Prostate gland (tissue), 2 donors: ENCODE measurements at regions not wholly inside any gene's neighbourhood (a gene's known extent, or its start where the extent isn't known, plus 50 kb on each side); places are given as distances from the start of the nearest gene placed in this dataset.

Source experiments
- DNase-seq: peaks from one replicate; pipeline ENCODE4 v3.0.0-alpha.2; 2019; ENCODE audit warnings: low spot score
- H3K27ac ChIP-seq, 2 donors: fragments of 200-600 bp; sonication (generic); 2 replicates each; pipeline ENCODE4 v1.5.1; 2017 to 2019
- H3K27me3 ChIP-seq: fragments of 200-600 bp; sonication (generic); replicated peaks from 2 replicates; pipeline ENCODE4 v1.5.1; 2019; ENCODE audit not compliant: insufficient read depth
- H3K36me3 ChIP-seq, 2 donors: fragments of 200-600 bp; sonication (generic); 1 replicate in 1 of 2; 2 replicates in 1 of 2; pipeline versions ENCODE4 v1.5.1 to v1.8.1; 2017 to 2019
- H3K4me1 ChIP-seq: fragments of 200-600 bp; sonication (generic); replicated peaks from 2 replicates; pipeline ENCODE4 v1.5.1; 2019
- H3K4me3 ChIP-seq, 2 donors: fragments of 200-600 bp; sonication (generic); 2 replicates each; pipeline ENCODE4 v1.5.1; 2017 to 2019
- H3K9me3 ChIP-seq: fragments of 200-600 bp; sonication (generic); 2 replicates; pipeline ENCODE4 v1.5.1; 2017
- CTCF ChIP-seq, 4 experiments: fragments of 200-600 bp in 2 of 4; fragments of 450-650 bp in 2 of 4; sonication (generic) in 2 of 4; IDR thresholded peaks; 1 replicate in 3 of 4; 2 replicates in 1 of 4; pipeline ENCODE4 v1.5.1; 2016 to 2019; ENCODE audit warnings: antibody characterized with exemption in 4 of 4, mild to moderate bottlenecking in 2 of 4, moderate library complexity in 2 of 4
- POLR2A ChIP-seq: fragments of 450-650 bp; IDR thresholded peaks from one replicate; pipeline ENCODE4 v1.6.1; 2016; ENCODE audit warnings: antibody characterized with exemption, mild to moderate bottlenecking
- POLR2AphosphoS5 ChIP-seq: sonication (generic); formaldehyde crosslinking; IDR thresholded peaks from one replicate; pipeline ENCODE4 v1.6.1; 2017; ENCODE audit warnings: antibody characterized with exemption
- WGBS: methylation state at CpG from one replicate; pipeline ENCODE4 v1.1.5; 2018; 5-methylcytosine and 5-hydroxymethylcytosine counted together
- intact Hi-C: fragments of 100-400 bp; cut with DNase I; formaldehyde crosslinking; loops from one replicate; pipeline ENCODE4 v1.14.2; 2022

DNA sequence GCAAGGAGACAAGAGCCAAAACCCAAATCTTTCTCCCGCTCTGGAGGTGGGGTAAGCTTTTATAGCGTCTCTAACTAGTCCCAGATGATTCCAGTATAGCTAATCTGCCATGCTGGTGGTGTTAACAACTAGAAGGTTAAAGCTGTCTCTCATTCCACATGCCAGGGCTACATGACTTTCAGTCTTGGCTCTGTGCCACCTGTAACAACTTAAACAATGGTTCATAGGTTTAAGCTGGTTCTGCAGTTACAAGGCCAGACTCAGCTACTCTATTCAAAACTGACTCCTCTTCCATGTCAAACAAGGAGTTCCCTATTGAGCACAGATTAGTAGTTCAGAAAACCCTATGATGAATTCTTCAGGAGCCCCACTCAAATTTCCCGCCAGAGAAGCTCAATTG is 128.9 kb downstream of the ELOVL4 start:
- 95% methylated on average over 3 of the region's 3 CpGs for WGBS
- Histone ChIP-seq H3K27me3 (no peaks in the 10 kb centered on the region), H3K36me3 (no peaks in the 10 kb centered on the region), H3K27ac (peak overlapping the region in 1 of 2 donors; percentile 36), H3K4me1 (no peaks in the 10 kb centered on the region), H3K9me3 (no peaks in the 10 kb centered on the region), H3K4me3 (no peak overlapping the region)
- TF ChIP-seq CTCF (IDR thresholded peaks at IDR 0.05), result no peak
- TF ChIP-seq POLR2A, result no peak
- TF ChIP-seq POLR2AphosphoS5, result no peak
- intact Hi-C loops, result no loop called here
- no peak for DNase-seq

DNA sequence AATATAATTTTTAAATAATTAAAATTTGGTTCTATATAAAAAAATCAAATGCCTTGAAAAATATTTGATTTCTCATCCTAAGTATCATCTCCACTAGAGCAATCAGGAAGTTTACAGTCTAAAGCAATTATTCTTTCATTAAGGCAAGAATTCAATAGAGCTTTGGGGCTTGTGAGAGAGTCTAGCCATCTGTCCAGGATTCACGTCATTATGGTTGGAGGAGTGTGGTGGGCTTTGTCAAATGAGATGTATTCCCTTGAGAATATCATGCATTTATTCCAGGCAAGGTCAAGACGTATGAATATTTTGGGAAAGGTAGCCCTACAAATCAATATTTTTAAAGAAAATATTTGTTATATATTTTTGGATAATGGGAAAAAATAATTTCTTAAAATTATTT is 132.4 kb downstream of the ELOVL4 start:
- Histone ChIP-seq H3K4me3 (no peak overlapping the region), H3K9me3 (no peaks in the 10 kb centered on the region), H3K27ac (no peak overlapping the region), H3K4me1 (no peaks in the 10 kb centered on the region), H3K36me3 (no peaks in the 10 kb centered on the region), H3K27me3 (no peaks in the 10 kb centered on the region)
- TF ChIP-seq POLR2A, result no peak
- no peak for TF ChIP-seq POLR2AphosphoS5
- TF ChIP-seq CTCF (IDR thresholded peaks at IDR 0.05), result no peak
- intact Hi-C loops, result loop anchor here (5.0 kb wide), 1 partner anchor 243 kb away; no protein-coding TSS in a partner anchor
- WGBS, result 71% methylated on average over 2 of the region's 2 CpGs
- DNase-seq, result no peak

DNA sequence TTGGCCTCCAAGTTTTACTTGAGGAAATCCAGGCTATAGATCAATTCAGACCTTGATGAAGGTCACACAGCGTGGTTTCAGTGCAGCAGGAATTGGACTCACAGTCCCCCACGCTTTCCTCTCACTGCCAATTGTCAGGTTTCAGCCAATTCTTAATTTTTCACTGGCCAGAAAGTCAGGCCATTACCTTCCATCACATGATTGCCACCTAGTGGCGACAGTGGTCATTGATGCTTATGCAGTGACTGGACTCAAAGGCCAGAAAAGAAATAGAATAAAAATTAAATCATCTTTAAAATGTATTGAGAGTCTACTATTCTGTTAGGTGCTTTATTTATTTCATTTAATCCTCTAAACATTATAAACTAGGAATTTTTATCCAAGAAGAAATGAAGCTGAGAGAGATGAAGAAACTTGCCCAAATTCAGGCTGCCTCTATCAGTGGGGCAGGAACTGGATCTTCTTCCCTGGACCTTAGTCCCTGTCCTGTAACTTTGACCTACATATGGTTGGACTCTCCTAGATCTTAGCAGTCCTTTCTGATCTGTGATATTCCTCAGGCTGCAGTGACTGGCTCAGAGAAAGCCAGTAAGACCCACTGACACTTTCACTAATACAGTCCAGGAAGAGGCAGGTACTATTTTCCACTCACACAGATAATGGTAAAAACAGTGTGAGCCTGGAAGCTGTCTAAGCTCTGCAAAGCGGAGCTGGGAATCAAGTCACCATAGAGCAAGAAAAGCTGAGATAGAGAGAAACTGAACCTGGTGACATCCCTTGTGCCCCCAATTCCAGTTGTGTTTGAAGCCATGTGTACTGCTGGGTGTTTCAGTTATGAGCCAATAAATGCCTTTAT is 133.3 kb downstream of the ELOVL4 start:
- Histone ChIP-seq H3K27ac (no peak overlapping the region), H3K27me3 (no peaks in the 10 kb centered on the region), H3K4me3 (no peak overlapping the region), H3K36me3 (no peaks in the 10 kb centered on the region), H3K9me3 (no peaks in the 10 kb centered on the region), H3K4me1 (no peaks in the 10 kb centered on the region)
- 19% methylated on average over 4 of the region's 4 CpGs for WGBS
- TF ChIP-seq POLR2AphosphoS5, result peak; percentile 14
- no peak for TF ChIP-seq POLR2A
- TF ChIP-seq CTCF (IDR thresholded peaks at IDR 0.05), result peak; percentile 56 to 81 (median 71)
- intact Hi-C loops, result loop anchor here (5.0 kb wide), 1 partner anchor 242 kb away; no protein-coding TSS in a partner anchor
- DNase-seq, result peak; percentile 58

DNA sequence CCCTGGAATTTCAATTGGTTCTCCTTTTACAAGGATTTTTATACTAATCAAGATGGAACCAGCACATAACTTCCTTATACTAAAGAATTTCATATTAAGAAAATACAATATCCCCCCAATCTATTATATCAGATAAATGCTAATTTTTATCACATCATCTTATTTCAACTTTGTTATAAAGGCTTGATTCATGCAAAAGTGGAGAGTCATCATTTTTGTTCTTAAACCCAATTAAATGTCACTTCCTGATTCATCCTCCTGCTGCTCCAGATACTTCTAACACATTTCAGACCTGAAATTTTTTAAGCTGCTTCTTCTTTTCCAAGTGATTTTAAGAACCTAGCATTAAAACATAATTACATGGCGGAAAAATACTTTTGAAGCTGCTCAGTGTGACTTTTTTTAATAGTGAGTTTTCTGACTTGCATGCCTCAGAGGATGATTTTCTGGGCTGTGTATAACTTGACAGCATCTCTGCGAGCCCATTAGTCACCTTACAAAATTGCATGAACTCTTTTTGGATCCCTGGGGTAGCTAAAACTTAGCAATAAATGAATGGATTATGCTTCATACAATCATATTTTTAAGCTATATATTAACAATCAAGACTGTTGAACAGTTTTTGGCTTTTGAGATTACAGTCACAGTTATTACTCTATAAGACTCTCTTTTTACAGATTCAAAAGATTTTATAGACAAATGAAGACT is 134.1 kb downstream of the ELOVL4 start:
- H3K27me3 ChIP-seq, result no peaks in the 10 kb centered on the region
- H3K9me3 ChIP-seq, result no peaks in the 10 kb centered on the region
- H3K27ac ChIP-seq, result no peak overlapping the region
- DNase-seq, result no peak
- intact Hi-C loops, result loop anchor here (5.0 kb wide), 1 partner anchor 241 kb away; no protein-coding TSS in a partner anchor
- H3K36me3 ChIP-seq, result no peaks in the 10 kb centered on the region
- TF ChIP-seq CTCF (IDR thresholded peaks at IDR 0.05) (no peak), POLR2AphosphoS5 (no peak), POLR2A (no peak)
- no peaks in the 10 kb centered on the region for H3K4me1 ChIP-seq
- 93% methylated on average over 2 of the region's 2 CpGs for WGBS
- H3K4me3 ChIP-seq, result no peak overlapping the region
